ENCODE measurements at regions not wholly inside any gene's neighbourhood (a gene's known extent, or its start where the extent isn't known, plus 50 kb on each side); places are given as distances from the start of the nearest gene placed in this dataset.

GRCh38 chrX:1935805-1936204, 320.9 kb downstream of the ASMT start:
- no peak for DNase-seq (ENCODE audit: low read depth, low spot score)
- no peak for TF ChIP-seq CTCF (IDR thresholded peaks at IDR 0.05; ENCODE audit: low read depth, low read length)
- in situ Hi-C loops (cut with HindIII; ENCODE audit: low sequenced_read_pairs) = no loop called here
- no peak overlapping the region for H3K4me3 ChIP-seq (ENCODE audit: low read depth, low read length)

DNA sequence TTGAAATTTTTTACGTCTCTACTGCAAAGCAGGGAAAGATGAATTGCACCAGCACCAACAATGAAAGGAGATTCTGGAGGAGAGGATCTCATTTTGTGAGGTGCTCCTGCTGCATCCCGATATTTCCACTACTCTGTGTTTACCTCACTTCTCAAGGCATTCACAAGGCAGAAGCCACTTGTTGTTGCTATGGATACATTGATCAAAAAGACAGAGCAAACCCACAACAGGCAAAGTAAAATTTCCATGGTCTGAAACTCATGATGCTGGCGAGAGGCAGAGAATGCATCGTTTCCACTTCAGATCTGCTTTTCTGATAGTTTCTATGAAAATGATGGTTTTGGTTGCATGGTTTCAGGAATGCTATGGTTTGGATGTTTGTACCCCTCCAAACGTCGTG, 323.3 kb downstream of the ASMT start:
- H3K4me3 ChIP-seq (ENCODE audit: low read depth, low read length) = no peak overlapping the region
- TF ChIP-seq CTCF (IDR thresholded peaks at IDR 0.05; ENCODE audit: low read depth, low read length) = no peak
- no peak for DNase-seq (ENCODE audit: low read depth, low spot score)
- in situ Hi-C loops (cut with HindIII; ENCODE audit: low sequenced_read_pairs) = no loop called here

DNA sequence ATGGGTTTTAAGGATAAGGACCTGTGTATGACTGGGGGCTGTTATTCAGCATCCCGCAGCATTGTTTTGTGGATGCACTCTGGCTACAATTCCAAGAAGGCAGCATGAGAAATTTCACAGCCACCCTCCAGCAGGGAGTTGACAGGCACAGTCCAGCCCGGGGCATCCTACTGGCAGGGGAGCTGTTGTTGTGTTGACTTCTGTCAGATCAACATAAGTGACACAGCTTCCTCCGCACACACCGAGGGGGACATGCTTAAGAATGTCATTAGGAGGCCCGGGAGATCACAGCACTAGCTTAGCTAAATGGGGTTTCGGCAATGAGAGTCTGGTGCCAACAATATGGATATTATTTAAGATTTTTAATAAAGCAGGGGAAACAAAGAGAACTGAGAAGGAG, 326.5 kb downstream of the ASMT start:
- no peak for TF ChIP-seq CTCF (IDR thresholded peaks at IDR 0.05; ENCODE audit: low read depth, low read length)
- H3K4me3 ChIP-seq (ENCODE audit: low read depth, low read length) = no peak overlapping the region
- in situ Hi-C loops (cut with HindIII; ENCODE audit: low sequenced_read_pairs) = no loop called here
- no peak for DNase-seq (ENCODE audit: low read depth, low spot score)

DNA sequence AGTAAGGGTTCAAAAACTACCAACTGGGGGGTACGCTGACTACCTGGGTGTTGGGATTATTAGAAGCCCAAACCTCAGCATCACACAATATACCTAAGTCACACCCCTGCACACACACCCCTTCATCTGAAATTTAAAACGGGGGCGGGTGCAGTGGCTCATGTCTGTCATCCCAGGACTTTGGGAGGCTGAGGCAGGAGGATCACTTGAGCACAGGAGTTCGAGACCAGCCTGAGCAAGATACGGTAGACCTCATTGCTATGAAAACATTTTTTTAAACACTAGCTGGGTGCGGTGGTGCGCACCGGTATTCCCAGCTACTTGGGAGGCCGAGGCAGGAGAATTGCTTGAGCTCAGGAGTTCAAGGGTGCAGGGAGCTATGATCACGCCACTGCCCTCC, 331.0 kb downstream of the ASMT start:
- DNase-seq (ENCODE audit: low read depth, low spot score) = no peak
- in situ Hi-C loops (cut with HindIII; ENCODE audit: low sequenced_read_pairs) = no loop called here
- TF ChIP-seq CTCF (IDR thresholded peaks at IDR 0.05; ENCODE audit: low read depth, low read length) = no peak
- H3K4me3 ChIP-seq (ENCODE audit: low read depth, low read length) = no peak overlapping the region

GRCh38 chrX:1946974-1947373, 332.1 kb downstream of the ASMT start:
- in situ Hi-C loops (cut with HindIII; ENCODE audit: low sequenced_read_pairs) = no loop called here
- no peak for TF ChIP-seq CTCF (IDR thresholded peaks at IDR 0.05; ENCODE audit: low read depth, low read length)
- DNase-seq (ENCODE audit: low read depth, low spot score) = no peak
- no peak overlapping the region for H3K4me3 ChIP-seq (ENCODE audit: low read depth, low read length)
